Heart right ventricle (tissue), 16 donors: ENCODE measurements at regions not wholly inside any gene's neighbourhood (a gene's known extent, or its start where the extent isn't known, plus 50 kb on each side); places are given as distances from the start of the nearest gene placed in this dataset.

Experiments used
- ATAC-seq, 8 donors: fragments of 200-7000 bp; cut with Tn5 transposase; one replicate each; pipeline ENCODE4 v1.9.1; 2020; ENCODE audit warnings: mild to moderate bottlenecking in 8 of 8, moderate library complexity in 8 of 8, moderate number of reproducible peaks in 1 of 8
- DNase-seq, 2 donors: peaks; one replicate each; pipeline ENCODE4 v3.0.0-alpha.2; 2020
- H3K27ac ChIP-seq, 10 donors: fragments of 200-600 bp; sonication (generic) in 2 of 10; one replicate each; pipeline versions ENCODE4 v1.5.0 to v1.8.0; 2020 to 2022; ENCODE audit warnings: mild to moderate bottlenecking in 3 of 10
- H3K27me3 ChIP-seq, 7 donors: fragments of 200-600 bp; one replicate each; pipeline ENCODE4 v1.8.0; 2021 to 2022; ENCODE audit warnings: mild to moderate bottlenecking in 2 of 7
- H3K36me3 ChIP-seq, 9 donors: fragments of 200-600 bp; sonication (generic) in 1 of 9; one replicate each; pipeline versions ENCODE4 v1.5.0 to v1.8.0; 2020 to 2022; ENCODE audit warnings: mild to moderate bottlenecking in 2 of 9
- H3K4me1 ChIP-seq, 9 donors: fragments of 200-600 bp; sonication (generic) in 1 of 9; one replicate each; pipeline versions ENCODE4 v1.5.0 to v1.8.0; 2020 to 2022; ENCODE audit warnings: mild to moderate bottlenecking in 4 of 9
- H3K4me3 ChIP-seq, 10 donors: fragments of 200-600 bp; sonication (generic) in 2 of 10; one replicate each; pipeline versions ENCODE4 v1.5.0 to v1.8.0; 2020 to 2022; ENCODE audit warnings: mild to moderate bottlenecking in 7 of 10, moderate library complexity in 2 of 10
- H3K9me3 ChIP-seq, 11 donors: fragments of 200-600 bp in 10 of 11; sonication (generic) in 2 of 11; one replicate each; pipeline versions ENCODE4 v1.5.0 to v1.8.0; 2013 to 2022; ENCODE audit warnings: mild to moderate bottlenecking in 2 of 11, control low read depth in 1 of 11, moderate library complexity in 1 of 11
- CTCF ChIP-seq, 9 donors: fragments of 200-600 bp; sonication (generic) in 2 of 9; IDR thresholded peaks; one replicate each; pipeline versions ENCODE4 v1.5.0 to v1.8.0; 2021 to 2022; ENCODE audit warnings: antibody characterized with exemption in 9 of 9, mild to moderate bottlenecking in 5 of 9, moderate library complexity in 1 of 9
- WGBS, 2 donors: extraction: QIAGEN DNeasy Blood & Tissue Kit; methylation state at CpG; one replicate each; pipeline ENCODE4 v1.1.7; 2013; ENCODE audit warnings: inconsistent platforms in 1 of 2; 5-methylcytosine and 5-hydroxymethylcytosine counted together
- intact Hi-C, 10 donors: fragments of 100-400 bp; cut with DNase I; formaldehyde crosslinking; loops; one replicate each; pipeline versions ENCODE4 v1.11.1 to v1.14.2; 2022
- donor health status: Arrhythmogenic right ventricular cardiomyopathy.
- donor health status: ischemic (EF 13 %, LVEDD 7.1; RV severe dilation, severe dysfunction).
- donor health status: healthy with polysubstance abuse.
- donor health status: DM: no; HTN: yes; CAD: no.
- donor health status: DM: no; HTN: no; CAD: no.
- donor health status: ischemic (EF 25% LVEDD 6.9; RV normal size, moderate dysfunction).
- donor health status: ischemic (EF 25% LVEDD 5.7; RV mildly dilated, moderate dysfunction).
- donor health status: healthy.
- donor health status: DM: yes; HTN: yes; CAD: no.
- donor health status: Ischemic cardiomyopathy.
- donor health status: ischemic (EF 35%, LVEDD 5.7; RV mildly dilated, moderate dysfunction).
- donor health status: nonischemic (EF 11% LVEDD 7.7; RV severe dilation, severe dysfunction).
- donor health status: DM: yes; HTN: yes; CAD: no.
- donor health status: PGD.
- donor health status: ischemic (EF 29% LVEDD 5.4; RV normal size, mild dysfunction).
- donor health status: nonischemic (EF 23%, LVEDD 6.1; RV moderate dilation, normal function).

- H3K27me3 ChIP-seq = no peaks in the 10 kb centered on the region
- H3K27ac ChIP-seq = no peak overlapping the region
- WGBS, 2 donors = 60 to 68% methylated on average over 1 of the region's 1 CpG
- no peak for TF ChIP-seq CTCF (IDR thresholded peaks at IDR 0.05)
- H3K4me3 ChIP-seq = no peak overlapping the region
- intact Hi-C loops = no loop called here
- H3K36me3 ChIP-seq = no peaks in the 10 kb centered on the region
- ATAC-seq (no peak), DNase-seq (no peak)
- H3K9me3 ChIP-seq = no peaks in the 10 kb centered on the region
- no peaks in the 10 kb centered on the region for H3K4me1 ChIP-seq
Observed at GRCh38 chr11:24082241-24082640, 414.6 kb upstream of the LUZP2 start.

DNA sequence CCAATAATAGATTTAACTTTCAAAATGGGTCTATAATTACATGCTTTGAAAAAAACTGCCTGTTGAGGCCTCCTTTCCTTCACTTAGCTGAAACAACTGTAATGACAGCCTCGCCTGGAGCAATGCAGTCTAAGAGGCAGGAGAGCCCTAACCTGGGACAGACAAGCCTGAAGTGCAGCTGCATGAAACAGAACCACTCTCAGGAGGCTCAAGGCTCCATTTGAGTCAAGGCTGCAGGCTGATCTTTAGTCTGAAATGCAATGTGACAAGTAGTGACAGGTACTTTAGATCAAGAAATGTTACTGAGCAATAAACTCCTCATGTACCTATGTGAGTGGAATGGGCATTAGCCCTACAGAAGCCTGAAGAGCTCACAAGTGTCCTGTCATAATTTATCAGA lies 414.0 kb upstream of the LUZP2 start:
- WGBS, 2 donors = 51 to 54% methylated on average over 1 of the region's 1 CpG
- H3K36me3 ChIP-seq = no peaks in the 10 kb centered on the region
- no peaks in the 10 kb centered on the region for H3K27me3 ChIP-seq
- H3K27ac ChIP-seq = no peak overlapping the region
- no peak for ATAC-seq
- H3K9me3 ChIP-seq = no peaks in the 10 kb centered on the region
- H3K4me1 ChIP-seq = no peaks in the 10 kb centered on the region
- TF ChIP-seq CTCF (IDR thresholded peaks at IDR 0.05) = no peak
- no peak for DNase-seq
- intact Hi-C loops = no loop called here
- no peak overlapping the region for H3K4me3 ChIP-seq

GRCh38 chr11:24084956-24085355 lies 411.9 kb upstream of the LUZP2 start:
- no peaks in the 10 kb centered on the region for H3K4me1 ChIP-seq
- H3K27me3 ChIP-seq = no peaks in the 10 kb centered on the region
- H3K9me3 ChIP-seq = no peaks in the 10 kb centered on the region
- DNase-seq (no peak), ATAC-seq (no peak)
- H3K4me3 ChIP-seq = no peak overlapping the region
- no peak overlapping the region for H3K27ac ChIP-seq
- no peak for TF ChIP-seq CTCF (IDR thresholded peaks at IDR 0.05)
- no peaks in the 10 kb centered on the region for H3K36me3 ChIP-seq
- intact Hi-C loops = no loop called here
- 30 to 33% methylated on average over 1 of the region's 1 CpG for WGBS, 2 donors

GRCh38 chr11:24086921-24087320 lies 409.9 kb upstream of the LUZP2 start:
- Histone ChIP-seq H3K9me3 (no peaks in the 10 kb centered on the region), H3K4me3 (no peak overlapping the region), H3K4me1 (no peaks in the 10 kb centered on the region), H3K36me3 (no peaks in the 10 kb centered on the region), H3K27ac (no peak overlapping the region), H3K27me3 (no peaks in the 10 kb centered on the region)
- WGBS, 2 donors = 81 to 93% methylated on average over 2 of the region's 2 CpGs
- no peak for ATAC-seq
- no peak for TF ChIP-seq CTCF (IDR thresholded peaks at IDR 0.05)
- DNase-seq = no peak
- intact Hi-C loops = no loop called here

GRCh38 chr11:24091594-24091993 lies 405.3 kb upstream of the LUZP2 start:
- no peak for TF ChIP-seq CTCF (IDR thresholded peaks at IDR 0.05)
- H3K4me1 ChIP-seq = no peaks in the 10 kb centered on the region

More at GRCh38 chr11:24091594-24091993, 405.3 kb upstream of the LUZP2 start:
- no peak overlapping the region for H3K27ac ChIP-seq
- ATAC-seq (no peak), DNase-seq (no peak)
- WGBS, 2 donors = 90 to 94% methylated on average over 2 of the region's 2 CpGs
- H3K9me3 ChIP-seq = peaks cover 0 to 3% (median 0%) of the 10 kb centered on the region in 11 donors
- intact Hi-C loops = no loop called here
- H3K4me3 ChIP-seq = no peak overlapping the region
- H3K36me3 ChIP-seq = no peaks in the 10 kb centered on the region
- no peaks in the 10 kb centered on the region for H3K27me3 ChIP-seq
